Activated gamma-delta T cell treated with anti-CD3 and anti-CD28 coated beads, Interleukin-2, amount 50 U/mL, for 16 hours (primary cell): ENCODE measurements at regions not wholly inside any gene's neighbourhood (a gene's known extent, or its start where the extent isn't known, plus 50 kb on each side); places are given as distances from the start of the nearest gene placed in this dataset.

Source experiments
- DNase-seq: peaks from one replicate; pipeline ENCODE4 v3.0.0-alpha.2; 2020; ENCODE audit warnings: low read depth

DNA sequence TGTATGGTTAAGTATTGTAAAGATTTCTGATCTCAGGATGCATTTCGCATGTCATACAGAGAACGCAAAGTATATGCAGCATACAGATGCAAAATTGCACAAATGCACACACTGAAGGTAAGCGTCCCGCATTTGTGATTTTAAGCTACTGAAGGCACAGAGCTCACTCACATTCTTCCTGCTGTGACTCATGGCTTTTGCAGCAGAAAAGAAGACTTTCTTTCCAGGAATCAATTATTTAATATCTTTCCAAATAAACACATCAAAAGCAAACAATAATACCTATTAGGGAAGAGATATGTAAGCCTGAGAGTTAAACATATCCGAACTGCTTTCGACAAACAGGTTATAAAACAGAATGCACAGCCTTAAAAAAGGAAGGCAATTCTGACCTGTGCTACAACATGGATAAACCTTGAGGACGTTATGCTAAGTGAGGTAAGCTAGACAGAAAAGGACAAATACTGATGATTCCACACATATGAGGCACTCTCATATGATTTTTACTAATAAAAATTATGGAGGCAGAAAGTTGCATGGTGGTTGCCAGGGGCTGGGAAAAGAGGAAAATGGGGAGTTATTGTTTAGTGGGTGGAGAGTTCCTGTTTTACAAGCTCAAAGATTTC is 109.0 kb downstream of the TFAP2A start:
- no peak for DNase-seq

DNA sequence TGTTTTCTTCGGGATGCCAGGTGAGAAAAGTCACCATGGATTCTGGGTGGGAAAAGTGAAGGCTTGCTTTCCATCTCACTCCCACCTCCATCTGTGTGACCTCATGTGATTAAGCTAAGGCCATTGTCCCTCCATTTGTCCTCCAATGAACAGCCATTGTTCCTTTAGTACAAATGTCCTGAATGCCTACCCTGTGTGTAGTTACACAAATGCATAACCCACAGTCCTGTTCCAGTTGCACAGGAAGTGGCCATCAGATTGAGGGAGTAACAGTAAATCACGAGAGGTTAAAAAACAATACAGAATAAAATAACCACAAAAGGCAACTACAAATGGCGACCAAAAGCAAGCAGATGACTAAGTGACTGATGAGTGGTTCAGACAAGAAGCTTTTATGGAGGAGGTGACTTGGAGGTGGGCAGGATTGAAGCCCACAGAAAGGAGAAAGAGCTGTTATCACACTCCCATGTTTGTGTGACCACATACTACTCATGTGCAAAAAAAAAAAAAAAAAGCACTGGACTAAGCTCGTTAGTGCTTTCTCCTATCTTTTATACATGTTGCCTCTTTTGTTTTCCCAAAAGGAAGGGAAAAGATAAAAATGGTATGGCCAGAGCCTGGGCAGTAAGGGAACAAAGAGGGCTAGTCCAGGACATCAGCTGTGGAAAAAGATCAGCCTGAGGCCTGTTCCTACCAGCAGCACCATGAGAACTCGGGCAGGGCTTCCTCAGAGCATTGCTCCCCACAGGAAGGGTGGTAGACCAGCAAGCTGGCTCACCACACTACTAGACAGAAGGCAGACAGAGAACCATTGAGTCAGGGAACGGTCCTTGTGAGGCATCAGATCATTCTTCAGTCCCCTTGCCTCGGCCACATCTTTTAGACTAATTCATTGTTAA is 111.0 kb downstream of the TFAP2A start:
- no peak for DNase-seq

DNA sequence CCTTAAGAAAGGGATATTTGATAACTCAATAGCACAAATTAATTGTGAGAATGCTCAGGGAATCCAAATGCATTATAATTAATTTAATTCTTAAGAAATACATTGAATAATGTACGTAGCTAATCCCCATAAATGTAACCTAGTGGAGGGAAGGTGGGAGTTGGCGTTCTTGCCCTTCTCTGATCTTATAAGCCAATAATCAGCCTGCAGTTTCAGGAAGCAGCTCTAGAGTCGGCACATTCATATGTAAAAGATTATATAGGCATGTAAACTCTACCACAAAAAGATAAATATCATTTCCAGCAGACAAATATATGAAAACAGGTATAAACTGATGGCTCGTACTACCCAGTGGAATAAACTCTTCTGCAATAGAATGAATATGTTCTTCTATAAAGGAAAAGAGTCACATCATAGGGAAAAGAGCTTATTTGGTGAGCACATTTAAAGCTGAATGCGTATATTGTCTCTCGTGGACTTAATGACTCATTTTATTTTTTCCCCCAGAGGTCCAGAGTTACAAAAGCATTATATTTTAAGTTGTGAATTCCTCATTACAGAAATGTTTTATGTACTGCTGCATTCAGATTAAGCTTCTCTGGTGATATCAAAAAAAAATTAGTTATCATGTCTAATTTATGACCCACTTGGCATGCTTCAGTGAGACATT is 112.2 kb downstream of the TFAP2A start:
- DNase-seq, result no peak

DNA sequence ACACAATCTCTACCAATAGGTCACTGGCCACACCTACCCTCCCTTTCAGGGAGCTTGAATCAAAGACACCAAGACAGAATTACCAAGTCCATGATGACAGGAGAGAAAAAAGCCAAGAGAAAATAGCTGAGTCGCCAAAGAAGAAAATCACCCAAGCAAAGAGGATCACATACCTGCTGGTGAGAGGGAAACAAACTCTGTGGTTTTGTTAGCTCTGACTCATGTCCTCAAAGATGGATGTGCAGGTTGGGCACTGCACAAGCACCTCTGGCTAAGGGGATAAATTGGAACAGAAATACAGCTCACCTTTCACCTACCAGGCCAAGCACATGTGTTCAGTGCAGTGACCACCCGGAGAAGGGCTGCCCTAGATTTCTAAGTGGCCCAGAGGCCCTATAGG is 114.8 kb downstream of the TFAP2A start:
- no peak for DNase-seq

DNA sequence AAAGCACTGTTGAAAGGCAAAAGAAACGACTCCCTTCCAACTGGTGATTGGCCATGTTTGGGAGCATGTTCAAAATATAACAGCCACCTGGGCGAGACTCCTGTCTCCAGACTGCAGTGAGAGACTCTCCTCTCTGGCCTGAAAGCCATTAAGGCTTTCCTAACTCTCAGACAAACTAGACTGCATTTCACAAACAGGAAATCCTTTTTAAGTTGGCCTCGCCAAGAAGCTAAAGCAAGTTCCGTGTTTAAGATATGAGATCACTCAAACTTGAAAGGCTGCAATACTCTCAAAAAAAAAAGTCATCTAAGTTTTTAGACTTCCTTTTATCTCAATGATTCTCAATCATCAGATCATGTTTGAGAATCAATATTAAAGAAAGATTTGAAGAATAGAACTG is 117.0 kb downstream of the TFAP2A start:
- no peak for DNase-seq

DNA sequence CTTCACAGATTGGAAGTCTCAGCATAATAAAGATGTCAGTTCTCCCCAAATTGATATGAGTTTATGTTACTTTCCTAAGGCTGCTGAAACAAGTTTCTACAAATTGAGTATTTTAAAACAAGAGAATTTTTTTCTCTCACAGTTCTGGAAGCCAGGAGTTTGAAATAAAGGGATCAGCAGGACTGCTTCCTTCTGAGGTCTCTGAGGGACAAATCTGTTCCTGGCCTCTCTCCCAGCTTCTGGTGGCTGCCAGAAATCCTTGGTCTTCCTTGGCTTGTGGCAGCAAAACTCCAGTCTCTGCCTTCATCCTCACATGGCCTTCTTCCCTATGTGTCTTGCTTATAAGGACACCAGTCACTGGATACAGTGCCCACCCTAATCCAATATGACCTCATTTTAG is 136.1 kb downstream of the TFAP2A start:
- DNase-seq, result no peak

DNA sequence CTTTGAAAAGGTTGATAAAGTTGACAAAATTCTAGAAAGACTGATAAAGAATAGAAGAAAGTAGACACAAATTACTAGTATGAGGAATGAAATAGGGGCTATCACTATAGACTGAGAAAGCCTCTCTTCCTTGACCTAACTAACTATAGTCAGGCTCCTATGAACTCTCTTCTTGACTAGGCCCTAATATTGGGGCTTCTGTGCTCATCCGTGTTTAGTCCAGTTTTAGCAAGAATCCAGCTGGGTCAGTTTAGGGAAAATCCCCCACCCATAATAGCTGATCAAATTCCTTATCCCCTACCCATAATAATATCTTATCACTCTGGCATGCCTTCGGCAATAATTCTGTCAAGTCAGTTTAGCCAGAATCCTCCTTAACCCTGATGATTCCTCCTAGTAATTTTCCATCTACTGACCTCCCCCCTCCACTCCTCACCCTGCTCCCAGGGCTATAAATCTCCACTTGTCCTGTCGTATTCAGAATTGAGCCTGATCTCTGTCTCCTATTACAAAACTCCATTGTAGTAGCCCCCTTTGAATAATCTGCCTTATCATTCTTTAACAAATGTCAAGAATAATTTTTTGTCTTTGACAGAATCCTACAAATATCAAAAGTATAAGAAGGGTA is 138.1 kb downstream of the TFAP2A start:
- no peak for DNase-seq

DNA sequence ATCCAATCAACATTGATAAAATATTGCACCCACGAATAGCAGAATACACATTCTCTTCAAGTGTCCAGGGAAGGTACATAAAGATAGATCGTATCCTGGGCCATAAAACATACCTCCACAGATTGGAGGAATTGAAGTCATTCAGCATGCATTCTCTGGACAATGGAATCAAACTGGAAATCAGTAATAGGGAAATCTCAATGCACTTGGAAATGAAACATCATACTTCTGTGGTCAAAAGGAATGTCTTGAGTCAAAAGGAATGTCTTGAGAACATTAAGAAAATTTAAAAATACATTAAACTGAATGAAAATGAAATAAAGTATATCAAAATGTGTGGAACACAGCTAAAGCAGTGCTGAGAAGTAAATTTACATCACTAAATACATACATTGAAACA is 138.8 kb downstream of the TFAP2A start:
- no peak for DNase-seq

DNA sequence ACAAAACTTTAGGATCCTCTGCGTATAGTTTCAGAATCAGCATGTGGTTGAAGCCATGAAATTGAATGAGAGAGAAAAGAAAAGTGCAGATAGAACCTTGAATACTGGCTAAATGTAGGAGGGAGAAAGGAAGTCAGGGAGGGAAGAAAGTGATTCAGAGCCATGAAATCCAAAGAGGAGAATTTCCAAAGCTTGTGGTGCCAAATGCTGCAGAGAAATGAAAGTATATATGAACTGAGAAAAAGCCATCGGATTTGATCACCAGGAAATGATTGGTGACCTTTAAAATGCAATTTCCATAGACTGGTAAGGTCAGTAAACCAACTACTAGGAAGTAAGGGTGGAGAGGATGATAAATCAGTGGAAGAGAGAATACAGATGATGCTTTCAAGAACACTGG is 142.3 kb downstream of the TFAP2A start:
- DNase-seq, result no peak

DNA sequence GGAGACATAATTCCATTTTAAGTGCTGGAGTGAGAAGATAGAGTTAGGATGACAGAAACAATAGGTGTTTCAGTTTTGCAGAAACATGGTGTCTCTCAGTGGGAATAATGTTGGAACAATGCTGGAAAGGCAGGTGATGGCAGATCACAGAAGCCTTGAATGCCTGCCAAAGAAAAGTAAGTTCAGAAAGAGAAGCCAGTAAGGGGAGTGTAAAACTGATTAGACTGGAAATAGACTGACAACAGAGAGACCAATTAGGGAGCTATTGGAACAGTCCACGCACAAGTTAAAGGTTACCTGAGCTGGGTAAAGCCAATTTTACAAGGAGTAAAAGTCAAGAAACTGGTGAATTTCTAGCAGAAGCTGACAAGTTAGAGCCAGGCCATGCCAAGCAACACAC is 142.9 kb downstream of the TFAP2A start:
- no peak for DNase-seq

DNA sequence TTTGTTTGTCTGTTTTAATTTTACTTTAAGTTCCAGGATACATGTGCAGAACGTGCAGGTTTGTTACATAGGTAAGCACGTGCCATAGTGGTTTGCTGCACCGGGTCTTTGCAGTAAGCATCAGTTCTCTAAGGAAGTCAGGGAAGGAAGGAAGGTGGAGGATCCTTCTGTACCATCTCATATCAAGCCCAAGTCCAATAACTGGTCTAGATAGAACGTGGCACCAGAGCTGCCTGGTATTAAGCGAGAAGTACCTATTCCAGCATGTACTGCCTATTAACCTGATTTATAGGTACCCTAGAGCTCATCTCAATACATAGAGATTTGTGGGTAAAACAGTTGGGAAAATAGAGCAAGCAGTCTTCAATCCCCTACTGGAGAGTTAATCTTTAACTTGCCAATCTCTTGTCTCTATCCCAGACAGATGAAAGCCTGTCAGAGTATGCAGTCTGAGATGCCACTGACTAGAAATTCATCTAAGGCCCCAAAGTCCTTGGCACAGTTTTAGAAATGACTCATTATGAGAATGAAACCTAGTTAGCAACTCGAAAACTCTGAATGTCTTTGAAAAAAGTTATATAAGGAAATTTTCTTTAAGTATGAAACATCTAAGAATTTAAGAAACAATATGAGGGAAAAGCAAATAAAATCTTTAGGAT is 144.9 kb downstream of the TFAP2A start:
- DNase-seq, result no peak

DNA sequence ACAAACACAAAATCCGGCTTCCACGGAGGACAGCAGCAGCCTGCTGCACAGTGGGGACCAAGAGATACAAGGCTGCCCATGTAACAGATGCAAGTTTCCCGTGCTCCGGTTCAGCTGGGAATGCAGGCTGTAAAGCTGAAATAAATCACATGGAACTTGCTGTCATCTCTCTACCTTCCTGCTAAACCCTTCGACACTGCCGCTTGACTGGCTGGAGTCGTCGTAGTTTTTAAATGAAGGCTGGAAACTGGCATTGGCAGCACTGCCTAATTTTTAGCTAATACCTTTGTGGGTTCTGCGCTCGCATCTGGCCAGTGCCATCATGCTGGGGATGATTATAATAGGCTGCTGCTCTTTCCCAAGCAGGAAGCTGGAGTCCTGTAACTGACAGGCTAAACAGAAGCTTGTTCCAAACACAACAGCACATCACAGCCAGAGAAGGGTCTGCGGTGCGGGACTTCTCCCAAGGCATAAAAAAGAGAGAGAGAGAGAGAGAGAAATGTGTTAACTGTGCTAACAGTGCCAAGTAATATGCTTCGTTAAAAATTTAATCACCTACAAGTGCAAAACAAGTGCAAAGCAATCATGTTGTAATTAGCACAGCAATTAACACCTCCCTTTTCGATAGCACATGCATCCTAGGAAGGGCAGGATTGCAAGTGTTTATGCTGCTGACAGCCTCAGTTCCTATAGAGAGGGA is 146.1 kb downstream of the TFAP2A start:
- DNase-seq, result no peak

DNA sequence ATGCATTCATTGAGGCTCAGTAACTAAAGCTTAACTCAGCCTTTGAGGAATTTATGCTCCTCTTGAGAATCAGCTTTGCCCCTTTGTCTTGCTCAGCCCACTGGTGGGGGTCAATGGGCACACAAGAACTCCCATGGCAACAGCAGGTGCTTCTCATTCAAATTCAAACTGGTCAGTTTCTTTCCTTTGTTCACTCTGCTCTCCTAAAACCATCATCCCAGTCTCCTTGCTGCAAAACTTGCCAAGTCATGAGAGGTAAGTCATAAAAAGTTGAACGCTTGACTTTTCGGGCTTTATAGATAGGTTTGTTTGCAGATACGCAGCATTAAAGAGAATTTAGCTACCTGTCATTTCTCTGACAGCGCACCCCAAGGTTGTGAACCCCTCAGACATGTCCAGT is 146.8 kb downstream of the TFAP2A start:
- DNase-seq, result no peak

DNA sequence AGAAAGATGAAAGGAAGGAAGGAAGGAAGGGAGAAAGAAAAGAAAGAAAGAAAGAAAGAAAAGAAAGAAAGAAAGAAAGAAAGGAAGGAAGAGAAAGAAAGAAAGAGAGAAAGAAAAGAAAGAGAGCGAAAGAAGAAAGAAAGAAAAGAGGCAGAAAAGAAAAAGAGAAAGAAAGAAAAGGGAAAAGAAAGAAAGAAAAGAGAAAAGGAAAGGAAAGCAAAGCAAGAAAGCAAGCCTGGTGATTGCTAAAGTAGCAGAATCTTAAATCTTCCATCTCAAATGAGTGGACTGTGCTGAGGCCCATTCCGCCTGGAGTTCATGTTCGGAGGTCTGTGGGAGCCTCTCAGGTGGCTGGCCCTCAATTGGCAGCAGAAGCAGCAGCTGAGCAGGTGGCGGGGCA is 148.4 kb downstream of the TFAP2A start:
- DNase-seq, result no peak

DNA sequence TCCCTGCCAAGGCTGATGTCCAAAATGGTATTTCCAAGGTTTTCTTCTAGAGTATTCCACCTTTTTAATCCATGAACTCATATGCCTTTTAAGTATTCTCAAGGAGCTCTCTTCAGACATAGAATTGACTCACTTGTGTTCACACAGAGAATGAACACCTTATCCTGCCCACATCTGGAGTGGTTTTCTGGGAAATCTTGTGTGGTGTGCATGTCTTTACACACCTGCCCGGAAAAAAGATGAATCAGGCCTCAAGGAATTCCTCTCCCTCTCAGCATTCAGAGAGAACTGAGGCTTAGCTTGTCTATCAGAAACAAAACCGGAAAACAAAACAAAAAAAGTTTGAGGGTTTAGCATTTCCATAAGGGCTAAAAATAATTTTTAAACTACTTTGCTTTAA is 148.8 kb downstream of the TFAP2A start:
- no peak for DNase-seq

DNA sequence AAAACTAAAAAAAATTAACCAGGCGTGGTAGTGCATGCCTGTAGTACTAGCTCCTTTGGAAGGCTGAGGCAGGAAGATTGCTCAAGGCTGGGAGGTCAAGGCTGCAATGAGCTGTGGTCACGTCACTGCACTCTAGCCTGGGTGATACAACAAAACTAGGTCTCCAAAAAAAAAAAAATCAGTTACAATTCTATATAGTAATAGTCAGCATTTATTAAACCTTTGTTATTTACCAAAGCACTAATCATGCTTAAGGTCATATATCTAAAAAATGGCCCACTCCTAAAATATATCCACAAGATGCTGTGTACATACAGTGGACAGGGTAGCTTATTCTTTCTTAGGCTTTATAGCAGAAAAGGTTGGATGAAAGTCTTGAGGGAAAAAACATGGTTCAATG is 152.4 kb downstream of the TFAP2A start:
- DNase-seq, result no peak

DNA sequence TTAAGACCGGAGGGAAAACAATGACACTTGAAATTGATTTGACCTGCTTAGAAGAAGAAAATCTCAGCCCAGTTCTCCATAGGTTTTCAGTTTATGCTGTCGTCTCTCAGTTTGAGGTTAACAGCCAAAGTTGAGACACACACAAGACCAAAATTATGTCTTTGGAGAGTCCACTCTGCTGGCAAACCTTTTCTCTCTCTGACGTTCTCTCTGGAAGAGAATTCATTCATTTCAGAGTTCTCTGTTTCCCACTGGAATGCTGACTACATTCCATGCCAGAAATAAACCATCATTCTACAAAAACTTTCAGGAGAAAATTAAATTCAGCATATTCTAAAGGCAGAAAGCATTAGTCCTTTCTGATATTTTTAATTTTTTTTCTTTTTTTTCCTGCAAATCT is 155.2 kb downstream of the TFAP2A start:
- no peak for DNase-seq

DNA sequence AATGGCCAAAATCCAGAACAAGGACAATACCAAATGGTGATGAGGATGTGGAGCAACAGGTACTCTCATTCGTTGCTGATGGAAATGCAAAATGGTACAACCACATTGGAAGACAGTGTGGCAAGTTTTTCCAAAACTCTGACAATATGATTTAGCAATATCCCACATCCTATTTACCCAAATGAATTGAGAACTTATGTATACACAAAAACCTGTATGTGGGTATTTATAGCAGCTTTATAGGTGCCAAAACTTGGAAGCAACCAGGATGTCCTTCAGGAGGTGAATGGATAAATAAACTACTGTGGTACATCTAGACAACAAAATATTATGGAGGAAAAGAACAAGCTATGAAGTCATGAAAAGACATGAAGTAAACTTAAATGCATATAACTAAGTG is 156.5 kb downstream of the TFAP2A start:
- DNase-seq, result no peak

DNA sequence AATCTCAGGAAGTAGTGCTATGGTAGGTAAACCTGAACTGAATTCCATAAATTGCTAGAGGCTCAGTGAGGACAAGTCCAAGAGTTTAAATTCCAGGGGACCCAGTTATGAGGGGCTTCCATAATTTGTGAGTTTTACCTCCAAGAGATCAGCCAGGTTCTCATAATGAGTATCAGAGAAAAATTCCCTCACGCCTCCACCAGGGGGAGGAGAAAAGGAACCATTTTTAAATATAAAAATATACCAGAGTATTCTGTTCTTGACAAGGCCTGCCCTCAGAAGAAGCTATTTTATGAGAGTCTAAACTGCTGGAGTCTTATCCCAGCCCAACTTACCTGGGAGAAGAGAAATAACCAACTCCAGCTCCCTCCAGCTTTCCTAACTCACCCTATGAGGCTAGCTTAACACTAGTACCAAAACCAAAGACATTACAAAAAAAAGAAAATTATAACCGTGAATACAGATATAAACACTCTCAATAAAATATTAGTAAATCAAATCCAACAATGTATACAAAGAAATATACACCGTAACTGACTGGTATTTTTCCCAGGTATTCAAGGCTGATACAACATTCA is 158.7 kb downstream of the TFAP2A start:
- no peak for DNase-seq

DNA sequence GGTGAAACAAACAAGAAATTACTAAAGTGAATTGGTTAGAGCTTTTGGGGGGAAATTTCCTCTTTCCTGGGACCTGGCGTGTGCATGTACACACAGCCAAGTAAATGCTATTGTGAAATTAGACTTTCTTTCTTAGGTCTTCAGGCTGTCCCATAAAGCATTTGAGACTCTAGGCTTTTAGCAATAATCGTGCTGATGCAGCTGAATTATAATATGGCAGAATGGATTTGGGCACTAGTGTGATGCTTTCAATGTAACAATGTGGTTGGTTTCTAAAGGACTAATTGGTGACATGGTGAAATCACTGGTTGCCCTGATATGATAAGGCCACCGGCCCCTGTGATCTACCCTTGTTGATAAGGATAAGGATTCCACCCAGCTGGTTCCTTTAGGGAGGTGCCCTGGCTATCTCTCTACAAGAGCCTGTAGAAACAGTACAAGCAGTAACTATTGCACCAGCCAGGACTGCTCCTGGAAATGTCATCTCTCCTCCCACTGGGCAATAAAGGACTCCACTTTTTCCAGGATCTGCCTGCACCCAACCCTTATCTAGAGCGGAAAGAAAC is 164.1 kb downstream of the TFAP2A start:
- no peak for DNase-seq

DNA sequence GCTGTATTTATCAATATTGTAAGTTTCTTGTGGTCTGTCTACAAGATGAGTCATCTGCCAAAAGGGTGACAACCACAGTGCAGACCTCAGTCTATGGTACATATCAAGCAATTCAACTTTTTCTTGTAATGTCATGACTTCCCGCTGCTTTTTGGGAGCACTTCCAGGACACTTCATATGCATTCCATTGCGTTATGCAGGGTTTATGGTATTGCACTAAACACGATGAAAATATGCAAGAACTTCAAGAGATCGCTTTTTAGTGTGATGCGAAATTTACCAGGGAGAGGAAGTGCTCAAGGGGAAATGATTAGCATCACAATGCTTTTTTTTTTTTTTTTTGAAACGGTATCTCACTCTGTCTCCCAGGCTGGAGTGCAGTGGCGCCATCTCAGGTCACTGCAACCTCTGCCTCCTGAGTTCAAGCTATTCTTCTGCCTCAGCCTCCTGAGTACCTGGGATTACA is 166.5 kb downstream of the TFAP2A start:
- no peak for DNase-seq
